ENCODE measurements at regions not wholly inside any gene's neighbourhood (a gene's known extent, or its start where the extent isn't known, plus 50 kb on each side); places are given as distances from the start of the nearest gene placed in this dataset.

DNA sequence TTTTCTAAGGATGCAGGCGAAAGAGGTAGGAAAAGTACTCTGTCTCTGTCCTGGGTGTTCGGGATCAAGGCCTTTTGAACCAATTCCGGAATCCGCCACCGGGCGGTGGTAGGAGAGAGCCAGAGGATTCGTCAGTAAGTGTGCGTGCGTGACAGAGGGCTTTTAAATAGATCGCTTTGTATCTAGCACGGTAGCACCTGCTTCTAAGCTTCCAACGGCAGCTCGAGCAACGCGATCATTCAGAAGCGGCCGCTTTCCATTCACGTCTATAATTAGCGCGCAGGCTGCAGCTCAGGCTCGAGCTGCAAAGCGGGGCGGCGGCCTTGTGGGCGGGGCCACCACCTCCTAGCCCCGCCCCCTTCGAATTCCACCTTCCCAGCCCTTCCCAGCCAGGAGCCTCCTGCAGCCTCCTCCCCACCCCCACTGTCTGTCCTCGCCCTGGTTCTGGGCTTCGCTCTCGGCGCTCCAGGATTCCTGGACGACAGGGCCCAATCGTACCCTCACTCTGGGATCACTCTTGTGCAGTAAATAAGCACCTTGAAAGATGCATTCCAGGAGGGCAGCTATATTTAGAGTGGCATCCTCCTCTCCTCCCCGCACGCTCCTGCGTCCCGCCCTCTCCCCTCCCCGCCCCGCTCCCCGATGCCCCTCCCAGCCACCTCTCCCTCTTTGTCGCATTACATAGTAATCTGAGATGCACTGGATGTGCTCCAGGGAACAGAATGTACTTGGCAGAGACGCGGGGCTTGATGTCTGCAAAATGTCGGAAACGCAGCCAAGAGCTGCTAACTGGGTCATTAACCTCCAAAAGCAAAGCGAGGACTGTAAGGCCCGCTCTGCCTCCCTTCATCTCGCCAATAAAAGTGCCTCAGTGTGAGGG, 224.1 kb upstream of the TPRG1 start:
- H3K4me3 ChIP-seq (ENCODE audit: low read depth, low read length), result no peak overlapping the region
- no peak for TF ChIP-seq CTCF (IDR thresholded peaks at IDR 0.05; ENCODE audit: borderline replicate concordance, insufficient read depth, low read depth, low read length)

- H3K4me3 ChIP-seq (ENCODE audit: low read depth, low read length), result no peak overlapping the region
- no peak for TF ChIP-seq CTCF (IDR thresholded peaks at IDR 0.05; ENCODE audit: borderline replicate concordance, insufficient read depth, low read depth, low read length)
Observed at GRCh38 chr3:188948281-188948996, 223.3 kb upstream of the TPRG1 start.

DNA sequence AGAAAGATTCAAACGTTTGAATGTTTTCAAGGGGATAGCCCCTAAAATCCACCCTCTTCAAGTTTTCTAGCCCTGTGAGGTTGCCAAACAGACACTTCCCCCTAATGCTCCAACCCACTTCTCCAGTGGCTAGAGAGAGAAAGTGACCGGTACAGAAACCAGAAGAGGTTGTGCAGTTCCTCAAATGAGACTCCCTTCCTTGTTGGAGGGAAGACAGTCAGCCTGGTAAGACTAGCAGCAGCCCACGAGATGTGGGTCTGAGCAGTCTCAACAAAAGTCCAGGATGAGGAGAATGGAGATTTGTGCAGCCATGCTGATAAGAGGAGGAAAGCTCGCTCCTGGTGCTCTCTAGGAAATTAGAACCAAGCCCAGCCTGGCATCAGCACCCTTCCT, 222.8 kb upstream of the TPRG1 start:
- no peak overlapping the region for H3K4me3 ChIP-seq (ENCODE audit: low read depth, low read length)
- TF ChIP-seq CTCF (IDR thresholded peaks at IDR 0.05; ENCODE audit: borderline replicate concordance, insufficient read depth, low read depth, low read length), result no peak

DNA sequence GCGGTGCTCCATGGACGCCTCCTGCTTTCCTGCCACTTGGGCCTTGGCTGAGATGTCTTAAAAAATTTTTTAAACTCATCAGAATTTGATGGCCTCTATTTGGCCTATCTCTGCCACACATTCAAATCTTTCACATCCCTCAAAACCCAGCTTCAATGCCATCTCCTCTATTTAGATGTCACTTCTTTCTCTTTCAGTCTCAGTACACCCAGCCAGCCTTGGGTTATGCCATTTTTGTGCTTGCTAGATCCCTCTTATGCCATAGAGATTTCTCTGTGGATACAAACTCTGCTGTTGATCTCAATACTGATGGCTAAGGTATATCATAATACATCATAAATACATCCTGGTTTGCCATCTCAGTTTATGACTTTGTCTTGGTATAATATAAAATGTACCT, 222.3 kb upstream of the TPRG1 start:
- no peak for TF ChIP-seq CTCF (IDR thresholded peaks at IDR 0.05; ENCODE audit: borderline replicate concordance, insufficient read depth, low read depth, low read length)
- no peak overlapping the region for H3K4me3 ChIP-seq (ENCODE audit: low read depth, low read length)

GRCh38 chr3:188949996-188950395, 221.8 kb upstream of the TPRG1 start:
- no peak overlapping the region for H3K4me3 ChIP-seq (ENCODE audit: low read depth, low read length)

DNA sequence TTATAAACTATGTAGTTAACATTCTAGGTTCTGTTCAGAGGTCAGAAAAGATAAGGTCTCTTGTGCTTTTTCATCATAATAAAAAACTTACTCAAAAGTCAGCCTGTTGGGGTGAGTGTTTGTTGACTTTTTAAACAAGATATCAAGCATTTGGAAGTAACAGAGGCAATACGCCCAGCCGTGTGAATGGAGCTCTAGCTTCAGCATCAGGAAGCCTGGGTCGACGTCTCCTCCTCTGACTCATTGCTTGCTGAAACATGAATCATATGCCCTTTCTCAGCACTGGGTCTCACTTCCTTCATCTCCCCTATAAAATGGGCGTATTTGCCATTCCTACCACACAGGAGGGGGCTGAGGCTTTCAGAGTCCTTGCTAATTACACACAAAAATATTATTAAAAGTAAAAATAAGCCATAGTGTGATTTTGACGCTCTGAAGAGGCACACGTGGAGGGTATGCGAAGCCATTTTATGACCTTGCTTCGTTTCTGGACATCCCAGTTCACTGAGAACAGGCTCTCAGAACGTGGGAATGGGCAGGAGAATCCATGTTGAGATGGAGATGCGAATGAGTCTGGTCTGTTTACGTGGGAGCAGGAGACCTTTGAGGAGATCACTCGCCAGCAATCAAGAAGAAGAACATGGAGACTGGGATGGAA, 220.8 kb upstream of the TPRG1 start:
- no peak for TF ChIP-seq CTCF (IDR thresholded peaks at IDR 0.05; ENCODE audit: borderline replicate concordance, insufficient read depth, low read depth, low read length)
- no peak overlapping the region for H3K4me3 ChIP-seq (ENCODE audit: low read depth, low read length)

More at GRCh38 chr3:188949996-188950395, 221.8 kb upstream of the TPRG1 start:
- TF ChIP-seq CTCF (IDR thresholded peaks at IDR 0.05; ENCODE audit: borderline replicate concordance, insufficient read depth, low read depth, low read length), result no peak

All from GM12875 (cell line).